GM18507 (cell line): ENCODE measurements at regions not wholly inside any gene's neighbourhood (a gene's known extent, or its start where the extent isn't known, plus 50 kb on each side); places are given as distances from the start of the nearest gene placed in this dataset.

Experiments used
- DNase-seq: peaks from one replicate; pipeline ENCODE4 v3.0.0; 2011; ENCODE audit warnings: low read depth; ENCODE audit not compliant: insufficient read length; ENCODE audit errors: extremely low spot score
- FAIRE-seq: peaks from 2 replicates; lab custom pipeline; 2011; peaks lifted over from hg19 to GRCh38; lab: Jason Lieb, UNC

DNA sequence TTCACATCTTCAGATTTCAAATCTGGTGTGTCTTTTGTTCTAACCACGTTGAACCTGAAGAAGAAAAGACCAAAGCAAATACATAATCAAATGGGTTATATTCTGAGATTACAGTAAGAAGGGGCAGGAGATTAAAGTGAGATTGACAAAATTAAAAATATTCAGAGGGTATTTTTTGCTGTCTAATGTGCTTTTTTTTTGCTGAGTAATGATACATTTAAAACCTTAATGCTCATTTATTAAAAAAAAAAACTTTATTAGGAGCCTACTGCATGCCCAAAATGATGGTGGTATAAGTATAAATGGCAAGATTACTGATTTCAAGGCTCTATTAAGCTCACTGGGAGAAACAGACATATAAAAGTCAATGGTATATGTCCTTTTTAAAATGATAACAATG, 459.4 kb downstream of the FGF9 start:
- no peak for DNase-seq
- no peak for FAIRE-seq

DNA sequence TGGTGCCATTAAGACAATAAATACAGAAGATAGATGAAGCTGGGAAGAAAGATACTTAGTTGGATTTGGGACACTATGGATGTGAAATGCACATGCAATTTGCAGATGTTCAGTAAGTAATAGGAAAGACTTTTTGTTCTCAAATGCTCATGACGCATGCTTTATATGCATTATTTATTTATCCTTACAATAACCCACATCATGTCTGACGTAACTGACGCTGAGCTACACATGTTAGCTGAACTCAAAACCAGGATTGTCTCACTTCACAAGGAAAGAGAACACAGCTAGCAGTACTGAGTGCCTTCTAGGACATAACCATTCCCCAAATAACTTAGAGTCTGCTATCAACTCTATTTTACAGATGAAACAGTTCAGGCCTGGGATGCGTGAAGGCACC, 463.4 kb downstream of the FGF9 start:
- DNase-seq (no peak), FAIRE-seq (no peak)

DNA sequence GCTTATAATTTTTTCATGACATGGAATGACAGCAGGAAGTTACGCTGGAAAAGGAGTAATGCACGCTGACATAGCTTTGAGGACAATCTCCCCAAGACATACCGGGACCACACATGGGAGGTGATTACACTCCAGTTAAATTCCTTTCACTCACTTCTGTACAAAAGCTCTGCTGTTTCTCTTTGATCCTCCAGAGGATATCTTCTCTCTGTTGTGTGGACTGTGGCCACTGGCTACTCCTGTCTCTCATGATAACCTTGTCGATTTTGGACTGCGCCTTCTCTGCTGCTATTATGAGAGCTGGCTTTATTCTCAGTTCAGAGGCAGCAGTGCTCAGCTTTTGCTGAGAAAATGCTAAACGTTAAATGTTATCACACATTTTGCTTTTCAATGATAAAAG, 464.6 kb downstream of the FGF9 start:
- no peak for DNase-seq
- FAIRE-seq, result no peak

- DNase-seq, result no peak
- FAIRE-seq, result no peak
These were observed 466.6 kb downstream of the FGF9 start for GRCh38 chr13:22137361-22138050.

DNA sequence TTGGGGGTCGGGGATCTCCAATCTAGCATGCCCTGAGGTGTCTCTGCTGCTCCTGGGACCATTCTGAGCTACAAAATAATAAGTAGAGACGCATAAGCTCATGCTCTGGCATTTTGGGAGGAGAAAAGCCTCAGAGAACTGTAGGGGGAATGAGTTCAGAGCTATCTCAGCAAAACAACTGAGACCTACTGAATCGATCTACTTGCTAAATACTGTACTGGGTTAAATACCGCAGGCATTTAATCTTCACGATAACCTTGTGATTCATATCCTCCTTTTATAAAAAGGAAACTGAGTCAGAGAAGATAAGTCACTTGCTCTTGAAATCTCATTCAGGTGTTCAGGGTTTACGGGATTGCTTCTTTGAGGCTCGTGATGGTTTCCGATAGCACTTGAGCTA, 468.1 kb downstream of the FGF9 start:
- FAIRE-seq (no peak), DNase-seq (no peak)

DNA sequence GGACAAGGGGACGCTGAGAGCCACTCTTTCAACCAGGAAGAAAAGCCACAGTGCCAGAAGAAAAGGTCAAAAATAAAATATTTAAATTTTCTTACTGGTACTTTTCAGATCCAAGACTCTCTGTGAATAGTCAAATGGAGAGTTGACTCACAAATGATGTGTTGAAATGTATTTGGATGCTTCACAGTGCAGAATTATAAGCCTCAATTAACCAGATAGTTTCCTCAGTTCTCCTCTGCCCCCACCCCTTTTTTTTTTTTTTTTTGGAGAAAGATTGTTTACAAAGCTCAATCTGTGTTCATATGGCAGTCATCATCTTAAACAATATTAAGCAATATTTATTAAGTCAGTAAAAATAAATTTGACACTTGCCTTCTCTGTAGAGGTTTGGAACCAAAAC, 470.8 kb downstream of the FGF9 start:
- DNase-seq (no peak), FAIRE-seq (no peak)

DNA sequence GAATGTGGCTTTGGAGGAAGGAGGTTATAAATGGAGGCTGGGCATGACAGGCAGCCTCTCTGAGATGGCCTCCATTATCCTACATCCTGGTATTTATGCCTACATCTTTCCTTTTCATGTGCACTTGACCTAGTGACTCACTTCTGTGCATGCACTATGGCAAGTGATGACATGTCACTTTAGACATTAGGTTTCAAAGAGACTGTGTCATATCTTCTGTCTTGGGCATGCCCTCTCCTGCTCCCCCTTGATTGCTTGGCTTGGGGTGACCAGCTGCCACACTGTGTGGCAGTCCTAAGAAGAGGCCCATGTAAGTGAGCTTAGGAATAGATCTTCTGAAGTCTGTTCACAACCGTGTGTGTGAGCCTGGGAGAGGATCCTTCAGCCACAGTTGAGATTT, 472.8 kb downstream of the FGF9 start:
- DNase-seq, result no peak
- FAIRE-seq, result no peak

GRCh38 chr13:22144806-22145205, 473.9 kb downstream of the FGF9 start:
- FAIRE-seq (no peak), DNase-seq (no peak)

- DNase-seq, result no peak
- no peak for FAIRE-seq
These were observed 477.3 kb downstream of the FGF9 start for GRCh38 chr13:22148187-22148586.

DNA sequence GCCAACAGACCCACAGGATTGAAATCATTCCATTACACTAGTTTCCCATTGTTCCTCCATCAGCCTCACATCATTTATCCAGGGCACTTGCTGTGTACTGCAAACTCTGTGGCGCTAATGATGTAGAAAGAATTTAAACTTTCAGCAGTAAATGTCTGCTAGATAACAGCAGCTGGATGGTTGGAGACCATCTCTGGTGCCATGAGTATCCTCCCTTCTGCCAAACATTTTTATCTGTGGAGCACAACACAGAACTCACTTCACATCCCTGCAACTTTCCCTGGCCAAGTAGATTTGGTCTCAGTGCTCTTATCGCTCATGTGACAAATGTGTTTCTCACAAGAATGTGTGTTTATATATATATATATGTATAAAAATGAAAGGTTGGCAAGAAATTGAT, 481.9 kb downstream of the FGF9 start:
- DNase-seq (no peak), FAIRE-seq (no peak)

GRCh38 chr13:22154041-22154440, 483.2 kb downstream of the FGF9 start:
- FAIRE-seq, result no peak
- DNase-seq, result no peak

DNA sequence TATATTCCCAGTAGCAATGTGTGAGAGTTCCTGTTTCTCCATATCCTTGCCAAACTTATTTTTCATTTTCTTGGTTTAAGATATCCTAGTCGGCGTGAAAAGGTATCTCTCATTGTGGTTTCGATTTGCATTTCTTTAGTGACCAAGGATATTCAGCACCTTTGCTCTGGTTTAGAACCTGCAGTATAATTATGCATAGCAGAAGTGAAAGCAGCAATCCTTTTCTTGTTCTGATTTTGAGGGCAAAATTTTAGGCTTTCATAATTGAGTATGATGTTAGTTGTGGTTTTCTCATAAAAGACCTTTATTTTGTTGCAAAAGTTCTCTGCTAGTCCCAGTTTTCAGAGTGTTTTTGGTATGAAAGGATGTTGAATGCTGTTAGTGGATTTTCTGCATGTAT, 491.0 kb downstream of the FGF9 start:
- no peak for DNase-seq
- peak; percentile 87 for FAIRE-seq

DNA sequence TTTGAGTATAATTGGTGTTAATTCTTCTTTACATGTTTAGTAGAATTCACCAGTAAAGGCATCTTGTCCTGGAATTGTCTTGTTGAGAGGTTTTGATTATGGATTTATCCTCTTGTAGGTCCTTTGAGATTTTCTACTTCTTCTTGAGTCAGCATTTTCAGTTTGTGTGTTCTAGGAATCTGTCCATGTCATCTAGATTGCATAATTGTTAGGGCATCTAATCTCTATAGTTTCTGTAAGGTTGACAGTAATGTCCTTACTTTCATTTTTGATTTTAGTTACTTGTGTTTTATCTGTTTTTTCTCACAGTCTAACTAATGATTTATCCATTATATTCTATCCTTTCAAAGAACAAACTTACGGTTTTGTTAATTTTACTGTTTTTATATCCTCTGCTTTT, 492.0 kb downstream of the FGF9 start:
- no peak for DNase-seq
- peak; percentile 79 for FAIRE-seq

- FAIRE-seq, result no peak
- DNase-seq, result no peak
These were observed 497.7 kb downstream of the FGF9 start for GRCh38 chr13:22168437-22169190.

DNA sequence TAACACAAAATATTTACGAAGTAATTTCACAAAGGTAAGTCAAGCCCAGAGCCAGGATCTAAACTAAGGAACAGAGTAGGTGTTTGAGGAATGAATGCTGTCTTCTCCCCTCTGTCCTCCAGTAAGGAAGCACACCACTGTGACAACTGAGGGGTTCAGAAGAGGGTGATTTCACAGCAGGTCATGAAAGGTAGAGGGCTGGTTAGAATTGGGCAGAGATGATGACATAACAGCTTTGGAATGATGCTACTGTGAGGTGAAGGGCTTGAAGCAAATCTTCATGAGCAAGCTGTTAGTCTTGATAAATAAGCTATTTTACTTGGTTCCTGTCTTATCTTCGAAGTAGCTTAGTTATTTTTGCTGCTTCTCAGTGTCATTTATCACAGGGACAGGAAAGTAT, 498.6 kb downstream of the FGF9 start:
- DNase-seq (no peak), FAIRE-seq (no peak)

- DNase-seq, result no peak
- FAIRE-seq, result no peak
These were observed 502.7 kb downstream of the FGF9 start for GRCh38 chr13:22173610-22174009.

- no peak for FAIRE-seq
These were observed 504.4 kb downstream of the FGF9 start for GRCh38 chr13:22175241-22175640.

DNA sequence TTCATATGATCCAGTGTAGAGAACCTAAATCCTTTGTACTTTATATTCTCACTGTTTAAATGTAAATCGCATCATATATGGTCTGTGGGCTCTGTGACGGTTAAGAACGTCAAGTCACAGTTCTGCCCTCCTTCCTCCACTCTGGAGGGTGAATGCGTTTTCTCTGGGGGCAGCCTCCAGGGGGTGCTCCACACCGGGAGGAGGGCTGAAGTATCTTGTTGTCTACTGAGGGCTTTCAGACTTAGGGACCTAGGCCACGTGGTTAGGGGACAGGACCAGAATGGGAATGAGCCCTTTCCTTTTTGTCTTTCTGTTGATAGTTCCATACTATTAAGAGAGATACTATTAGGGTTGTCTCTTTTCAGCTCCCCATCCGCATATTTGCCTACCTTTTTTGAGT, 504.9 kb downstream of the FGF9 start:
- no peak for FAIRE-seq
- no peak for DNase-seq

More at GRCh38 chr13:22175241-22175640, 504.4 kb downstream of the FGF9 start:
- DNase-seq, result no peak

- FAIRE-seq, result no peak
- DNase-seq, result no peak
These were observed 506.2 kb downstream of the FGF9 start for GRCh38 chr13:22176968-22177520.

- no peak for FAIRE-seq
These were observed 508.0 kb downstream of the FGF9 start for GRCh38 chr13:22178878-22179277.

GRCh38 chr13:22187329-22187728, 516.5 kb downstream of the FGF9 start:
- no peak for DNase-seq

More at GRCh38 chr13:22178878-22179277, 508.0 kb downstream of the FGF9 start:
- DNase-seq, result no peak

More at GRCh38 chr13:22187329-22187728, 516.5 kb downstream of the FGF9 start:
- no peak for FAIRE-seq
